HG03095 (cell line): ENCODE measurements at regions not wholly inside any gene's neighbourhood (a gene's known extent, or its start where the extent isn't known, plus 50 kb on each side); places are given as distances from the start of the nearest gene placed in this dataset.

Experiments
- ATAC-seq: cut with Tn5 transposase; IDR thresholded peaks from one replicate; pipeline ENCODE4 v1.9.1; 2021; ENCODE audit warnings: moderate library complexity; ENCODE audit not compliant: unreplicated experiment

- no peak for ATAC-seq
These were observed 870.2 kb upstream of the TMEM132C start for GRCh38 chr12:127396734-127397133.

GRCh38 chr12:127398016-127398710, 868.8 kb upstream of the TMEM132C start:
- ATAC-seq: no peak

DNA sequence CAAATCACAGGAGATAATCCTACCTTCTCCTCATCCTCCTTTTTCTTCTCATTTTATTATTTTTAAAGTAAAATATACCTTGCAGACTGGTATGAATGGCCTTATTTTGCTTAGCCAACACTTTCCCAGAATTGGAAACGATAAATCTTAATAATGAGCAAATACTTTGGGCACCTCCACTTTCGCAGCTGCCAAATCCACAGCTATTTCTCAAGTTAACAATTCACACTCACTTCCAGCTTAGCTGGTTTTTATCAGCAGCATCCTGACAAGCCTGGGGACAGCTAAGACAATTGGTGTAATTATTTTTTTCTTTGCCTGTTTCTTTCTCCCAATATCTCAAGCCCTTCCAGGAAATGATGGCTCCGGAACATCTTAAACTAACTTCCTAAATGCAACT, 867.5 kb upstream of the TMEM132C start:
- no peak for ATAC-seq

DNA sequence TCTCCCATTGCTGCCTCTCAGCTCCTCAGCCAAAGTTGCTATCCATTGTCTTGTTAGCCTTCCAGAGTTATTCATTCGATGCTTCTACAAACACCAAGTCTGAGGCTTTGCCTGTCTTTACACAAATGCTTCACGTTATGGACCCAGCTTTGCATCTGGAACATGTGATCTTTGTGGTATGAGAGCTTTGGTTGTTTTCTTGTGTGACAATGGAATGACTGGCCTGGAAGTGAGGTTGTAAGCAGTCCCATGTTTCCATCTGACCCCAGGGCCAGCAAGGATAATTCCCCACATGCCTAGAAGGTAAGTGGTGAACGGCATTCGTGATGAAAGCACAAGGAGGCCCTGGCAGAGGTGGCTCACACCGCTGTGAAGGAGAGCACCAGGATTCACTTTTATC, 866.7 kb upstream of the TMEM132C start:
- ATAC-seq: no peak

GRCh38 chr12:127401005-127401404, 866.0 kb upstream of the TMEM132C start:
- no peak for ATAC-seq

DNA sequence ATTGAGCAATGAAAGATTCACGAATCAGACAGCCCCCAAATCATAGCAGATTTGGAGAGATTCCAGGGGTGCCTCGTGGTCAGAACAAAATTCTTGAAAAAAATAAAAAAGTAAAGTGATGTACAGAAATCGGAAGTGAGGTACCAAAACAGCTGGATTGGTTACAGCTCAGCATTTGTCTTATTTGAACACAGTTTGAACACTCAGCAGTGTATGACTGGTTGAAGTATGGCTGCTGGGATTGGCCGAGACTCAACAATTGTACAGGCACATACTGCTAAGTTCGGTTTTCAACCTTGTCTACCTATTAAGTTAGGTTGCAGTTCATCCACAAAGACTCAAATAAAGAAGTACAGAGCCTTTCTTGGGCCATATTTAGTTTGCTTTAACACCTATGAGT, 865.4 kb upstream of the TMEM132C start:
- no peak for ATAC-seq

GRCh38 chr12:127411166-127411915, 855.6 kb upstream of the TMEM132C start:
- ATAC-seq: no peak

- no peak for ATAC-seq
These were observed 855.0 kb upstream of the TMEM132C start for GRCh38 chr12:127411981-127412380.

DNA sequence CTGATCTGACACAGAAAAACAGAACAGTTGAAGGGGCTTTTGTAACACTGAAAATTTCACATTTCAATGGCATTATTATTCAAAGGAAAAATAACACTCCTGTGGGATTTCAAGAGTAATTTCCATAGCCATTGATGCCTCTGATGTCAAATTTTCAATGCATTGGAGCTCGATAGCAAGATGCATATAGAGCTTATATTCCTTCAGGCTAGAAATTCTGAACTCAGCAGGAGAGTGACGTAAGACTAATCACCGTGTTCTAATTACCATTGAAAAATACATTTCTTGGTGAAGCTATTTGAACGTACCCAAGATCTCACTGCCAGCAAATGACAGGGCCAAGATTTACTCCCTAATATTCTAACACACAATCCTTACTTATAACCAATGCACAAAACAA, 854.1 kb upstream of the TMEM132C start:
- ATAC-seq: no peak

GRCh38 chr12:127414186-127414585, 852.8 kb upstream of the TMEM132C start:
- ATAC-seq: no peak

- no peak for ATAC-seq
These were observed 852.3 kb upstream of the TMEM132C start for GRCh38 chr12:127414636-127415035.

GRCh38 chr12:127416796-127417195, 850.2 kb upstream of the TMEM132C start:
- ATAC-seq: no peak

GRCh38 chr12:127419111-127419510, 847.9 kb upstream of the TMEM132C start:
- no peak for ATAC-seq

GRCh38 chr12:127421614-127422013, 845.4 kb upstream of the TMEM132C start:
- ATAC-seq: no peak

DNA sequence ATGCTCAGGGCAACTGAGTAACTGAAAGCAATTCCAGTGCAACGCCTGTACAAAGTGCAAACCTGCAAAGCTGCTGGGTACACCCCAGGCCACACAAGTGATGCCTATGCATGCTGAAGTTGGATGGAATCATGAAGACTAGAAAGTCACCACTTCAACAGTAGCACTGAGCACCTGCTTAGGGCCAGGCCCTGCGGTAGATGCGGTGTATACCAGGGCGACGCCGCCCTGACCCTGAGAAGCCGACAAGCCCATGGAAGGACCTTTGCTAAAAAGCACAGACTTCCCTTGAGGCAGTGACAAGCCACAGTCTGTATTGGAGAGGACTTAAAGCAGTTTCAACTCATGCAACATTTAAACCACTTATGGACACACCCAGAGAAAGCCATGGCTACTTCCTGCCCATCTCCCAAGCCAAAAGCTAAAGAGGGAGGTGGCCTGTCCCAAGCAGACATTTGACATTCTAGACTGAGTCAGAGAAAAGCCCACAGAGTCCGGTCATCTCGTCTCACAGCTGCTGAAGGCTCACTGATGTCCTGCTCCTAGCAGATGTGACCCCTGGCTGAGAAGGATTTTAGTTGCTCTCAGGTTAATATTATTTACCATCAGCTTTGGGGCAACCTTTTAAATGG, 843.9 kb upstream of the TMEM132C start:
- ATAC-seq: no peak

DNA sequence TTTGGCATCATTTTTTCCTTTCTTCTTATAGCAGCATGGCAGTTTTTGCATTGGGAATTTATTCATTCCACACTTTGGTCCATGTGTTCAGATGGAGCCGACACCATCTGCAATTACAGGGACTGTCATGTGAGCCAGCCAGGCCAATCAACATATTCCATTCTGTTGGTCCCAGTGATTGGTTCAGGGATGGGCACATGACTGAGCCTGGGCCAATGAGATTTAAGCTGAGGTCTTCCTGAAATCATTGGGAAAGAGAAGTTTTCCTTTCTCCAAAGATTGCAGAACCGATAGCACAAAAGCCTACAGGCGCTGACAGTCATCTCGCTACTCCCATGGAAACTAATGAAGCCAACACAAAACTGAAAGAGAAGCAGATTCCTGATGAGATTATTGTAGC, 841.5 kb upstream of the TMEM132C start:
- ATAC-seq: no peak

GRCh38 chr12:127428420-127428819, 838.5 kb upstream of the TMEM132C start:
- no peak for ATAC-seq

DNA sequence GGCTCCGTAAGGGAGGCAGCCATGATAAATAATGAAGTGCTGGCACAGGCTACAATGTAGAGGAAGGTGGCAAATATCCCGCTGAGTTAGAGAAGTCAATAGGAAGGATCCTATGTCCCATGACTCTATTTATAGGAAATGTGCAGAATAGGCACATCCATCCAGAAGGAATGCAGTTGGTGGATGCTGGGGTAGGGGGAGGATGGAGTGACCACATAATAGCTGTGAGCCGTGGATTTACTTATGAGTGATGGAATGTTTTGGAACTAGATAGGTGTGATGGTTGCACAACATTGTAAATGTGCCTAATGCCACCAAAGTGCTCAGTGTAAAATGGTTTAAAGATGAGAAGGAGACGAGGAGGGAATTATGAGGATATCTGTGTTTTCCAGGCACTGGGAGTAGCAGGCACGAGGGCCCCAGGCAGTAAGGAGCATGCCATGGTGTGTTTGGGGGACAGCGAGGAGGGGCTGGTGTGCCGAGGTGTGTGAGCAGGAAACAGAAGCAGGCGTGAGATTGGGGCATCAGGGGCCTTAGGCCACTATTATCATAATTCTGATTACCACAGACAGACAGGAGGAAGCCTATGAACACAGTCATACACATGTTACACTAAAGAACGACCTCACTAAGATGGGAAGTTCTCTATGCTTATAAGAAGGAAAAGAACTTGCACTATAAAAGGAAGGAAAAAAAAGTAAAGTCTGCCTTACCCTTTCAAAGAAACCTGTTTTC, 837.3 kb upstream of the TMEM132C start:
- no peak for ATAC-seq

DNA sequence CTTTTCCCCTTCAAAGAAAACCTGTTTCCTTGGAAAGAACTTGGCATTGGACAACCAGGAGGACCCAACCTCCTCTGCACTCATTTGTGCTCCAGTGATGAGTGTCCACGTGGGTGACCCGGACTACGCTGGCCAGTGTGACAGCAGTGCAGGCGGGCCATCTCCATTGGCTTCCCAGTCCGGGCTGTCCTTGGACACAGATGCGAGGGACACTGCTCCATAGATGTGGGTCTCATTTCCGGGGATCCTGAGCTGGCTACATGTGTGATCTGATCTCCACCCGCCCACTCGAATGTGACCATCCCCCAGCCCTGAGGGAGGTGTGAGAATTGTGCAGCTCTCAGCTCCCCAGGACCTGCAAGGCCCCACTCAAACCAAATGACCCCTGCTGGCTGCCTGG, 836.6 kb upstream of the TMEM132C start:
- no peak for ATAC-seq

DNA sequence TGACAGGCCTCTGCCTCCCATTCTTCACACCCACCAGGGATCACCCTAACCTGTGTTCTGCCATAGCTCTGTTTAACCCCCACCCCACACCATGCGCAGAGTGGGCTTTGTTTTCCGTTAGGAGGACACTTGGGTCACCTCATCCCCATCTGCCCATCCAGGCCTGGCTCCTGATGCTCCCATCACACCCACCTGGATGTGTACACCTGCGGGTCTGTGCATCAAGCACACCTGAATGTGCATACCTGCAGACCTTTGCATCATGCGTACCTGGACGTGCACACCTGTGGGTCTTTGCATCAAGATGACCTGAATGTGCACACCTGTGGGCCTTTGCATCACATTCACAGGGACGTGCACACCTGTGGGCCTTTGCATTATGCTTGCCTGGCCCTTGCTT, 835.8 kb upstream of the TMEM132C start:
- ATAC-seq: no peak

DNA sequence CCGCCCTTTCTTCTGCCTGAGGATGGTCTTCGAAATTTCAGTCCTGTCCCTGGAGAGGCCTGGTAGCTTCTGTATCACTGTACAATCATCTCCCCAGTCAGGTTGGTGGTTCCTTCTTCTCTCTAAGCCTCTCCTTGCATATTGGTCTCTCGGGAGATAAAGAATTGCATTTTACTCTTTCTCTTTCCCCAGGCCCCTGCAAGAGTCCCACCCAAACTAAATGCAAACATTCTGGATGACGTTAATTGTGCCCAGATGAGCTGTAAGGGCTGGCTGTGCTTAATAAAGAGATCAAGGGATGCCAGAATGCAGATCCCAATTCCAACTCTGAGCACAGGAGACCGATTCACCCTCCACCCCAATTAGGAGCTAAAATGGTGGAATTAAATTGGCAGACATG, 835.4 kb upstream of the TMEM132C start:
- no peak for ATAC-seq
